ENCODE measurements at regions not wholly inside any gene's neighbourhood (a gene's known extent, or its start where the extent isn't known, plus 50 kb on each side); places are given as distances from the start of the nearest gene placed in this dataset.

GRCh38 chr10:27413831-27414348, 90.2 kb upstream of the RAB18 start:
- no peak overlapping the region for H3K4me3 ChIP-seq
- no peaks in the 10 kb centered on the region for H3K27me3 ChIP-seq (replicated peaks)
- H3K9me3 ChIP-seq (replicated peaks): no peaks in the 10 kb centered on the region
- no peaks in the 10 kb centered on the region for H3K36me3 ChIP-seq
- H3K27ac ChIP-seq: no peak overlapping the region
- no peaks in the 10 kb centered on the region for H3K4me1 ChIP-seq (replicated peaks)
- DNase-seq (ENCODE audit: low read depth in 1 of 2, low spot score in 2 of 2): no peak

- no peak for DNase-seq (ENCODE audit: low read depth in 1 of 2, low spot score in 2 of 2)
- Histone ChIP-seq H3K27ac (no peak overlapping the region), H3K36me3 (no peaks in the 10 kb centered on the region), H3K4me3 (no peak overlapping the region), H3K4me1 (replicated peaks) (no peaks in the 10 kb centered on the region), H3K9me3 (replicated peaks) (no peaks in the 10 kb centered on the region), H3K27me3 (replicated peaks) (no peaks in the 10 kb centered on the region)
These were observed 90.7 kb upstream of the RAB18 start for GRCh38 chr10:27413387-27413786.

- no peak for DNase-seq (ENCODE audit: low read depth in 1 of 2, low spot score in 2 of 2)
- H3K4me3 ChIP-seq: no peak overlapping the region
- H3K4me1 ChIP-seq (replicated peaks): no peaks in the 10 kb centered on the region
- H3K27ac ChIP-seq: no peak overlapping the region
- H3K36me3 ChIP-seq: no peaks in the 10 kb centered on the region
- no peaks in the 10 kb centered on the region for H3K9me3 ChIP-seq (replicated peaks)
- H3K27me3 ChIP-seq (replicated peaks): no peaks in the 10 kb centered on the region
These were observed 94.0 kb upstream of the RAB18 start for GRCh38 chr10:27410153-27410552.

GRCh38 chr10:27407271-27407670, 96.8 kb upstream of the RAB18 start:
- Histone ChIP-seq H3K4me3 (no peak overlapping the region), H3K4me1 (replicated peaks) (no peaks in the 10 kb centered on the region), H3K36me3 (no peaks in the 10 kb centered on the region), H3K9me3 (replicated peaks) (no peaks in the 10 kb centered on the region), H3K27ac (no peak overlapping the region), H3K27me3 (replicated peaks) (peaks cover 3% of the 10 kb centered on the region; the same call in 1 of the 2 replicates)
- DNase-seq (ENCODE audit: low read depth in 1 of 2, low spot score in 2 of 2): no peak

GRCh38 chr10:27399871-27400270, 104.2 kb upstream of the RAB18 start:
- Histone ChIP-seq H3K36me3 (no peaks in the 10 kb centered on the region), H3K9me3 (replicated peaks) (no peaks in the 10 kb centered on the region), H3K4me1 (replicated peaks) (no peaks in the 10 kb centered on the region), H3K4me3 (no peak overlapping the region), H3K27ac (no peak overlapping the region), H3K27me3 (replicated peaks) (peaks cover 3% of the 10 kb centered on the region; the same call in 1 of the 2 replicates)
- DNase-seq (ENCODE audit: low read depth in 1 of 2, low spot score in 2 of 2): no peak

- peaks cover 8% of the 10 kb centered on the region; the same call in 1 of the 2 replicates for H3K9me3 ChIP-seq (replicated peaks)
- no peaks in the 10 kb centered on the region for H3K36me3 ChIP-seq
- H3K27ac ChIP-seq: no peak overlapping the region
- no peaks in the 10 kb centered on the region for H3K27me3 ChIP-seq (replicated peaks)
- no peak for DNase-seq (ENCODE audit: low read depth in 1 of 2, low spot score in 2 of 2)
- H3K4me3 ChIP-seq: no peak overlapping the region
- H3K4me1 ChIP-seq (replicated peaks): no peaks in the 10 kb centered on the region
These were observed 110.1 kb upstream of the RAB18 start for GRCh38 chr10:27393961-27394360.

- DNase-seq (ENCODE audit: low read depth in 1 of 2, low spot score in 2 of 2): no peak
- 0 out of 2 replicates have a peak, but pooled peaks cover 5% of the 10 kb centered on the region for H3K27me3 ChIP-seq (replicated peaks)
- no peak overlapping the region for H3K4me3 ChIP-seq
- peaks cover 8% of the 10 kb centered on the region; the same call in 1 of the 2 replicates for H3K9me3 ChIP-seq (replicated peaks)
- H3K27ac ChIP-seq: no peak overlapping the region
- H3K36me3 ChIP-seq: no peaks in the 10 kb centered on the region
- no peaks in the 10 kb centered on the region for H3K4me1 ChIP-seq (replicated peaks)
These were observed 111.5 kb upstream of the RAB18 start for GRCh38 chr10:27392606-27393005.

- no peak for DNase-seq (ENCODE audit: low read depth in 1 of 2, low spot score in 2 of 2)
- Histone ChIP-seq H3K36me3 (no peaks in the 10 kb centered on the region), H3K27me3 (replicated peaks) (0 out of 2 replicates have a peak, but pooled peaks cover 5% of the 10 kb centered on the region), H3K9me3 (replicated peaks) (peaks cover 8% of the 10 kb centered on the region; the same call in 1 of the 2 replicates), H3K4me3 (no peak overlapping the region), H3K4me1 (replicated peaks) (no peaks in the 10 kb centered on the region), H3K27ac (no peak overlapping the region)
These were observed 112.2 kb upstream of the RAB18 start for GRCh38 chr10:27391916-27392315.

GRCh38 chr10:27391325-27391724, 112.8 kb upstream of the RAB18 start:
- H3K4me3 ChIP-seq: no peak overlapping the region
- H3K36me3 ChIP-seq: no peaks in the 10 kb centered on the region
- H3K4me1 ChIP-seq (replicated peaks): no peaks in the 10 kb centered on the region
- no peak overlapping the region for H3K27ac ChIP-seq
- H3K27me3 ChIP-seq (replicated peaks): 0 out of 2 replicates have a peak, but pooled peaks cover 5% of the 10 kb centered on the region
- peaks cover 8% of the 10 kb centered on the region; the same call in 1 of the 2 replicates for H3K9me3 ChIP-seq (replicated peaks)
- DNase-seq (ENCODE audit: low read depth in 1 of 2, low spot score in 2 of 2): no peak

GRCh38 chr10:27390681-27391080, 113.4 kb upstream of the RAB18 start:
- Histone ChIP-seq H3K4me1 (replicated peaks) (no peaks in the 10 kb centered on the region), H3K9me3 (replicated peaks) (peaks cover 8% of the 10 kb centered on the region; the same call in 1 of the 2 replicates), H3K27me3 (replicated peaks) (0 out of 2 replicates have a peak, but pooled peaks cover 5% of the 10 kb centered on the region), H3K4me3 (no peak overlapping the region), H3K27ac (no peak overlapping the region), H3K36me3 (no peaks in the 10 kb centered on the region)
- DNase-seq (ENCODE audit: low read depth in 1 of 2, low spot score in 2 of 2): no peak

- H3K4me3 ChIP-seq: no peak overlapping the region
- peaks cover 7% of the 10 kb centered on the region for H3K4me1 ChIP-seq (replicated peaks)
- no peak for DNase-seq (ENCODE audit: low read depth in 1 of 2, low spot score in 2 of 2)
- no peak overlapping the region for H3K27ac ChIP-seq
- H3K36me3 ChIP-seq: no peaks in the 10 kb centered on the region
- 0 out of 2 replicates have a peak, but pooled peaks cover 5% of the 10 kb centered on the region for H3K27me3 ChIP-seq (replicated peaks)
- H3K9me3 ChIP-seq (replicated peaks): peaks cover 8% of the 10 kb centered on the region; the same call in 1 of the 2 replicates
These were observed 115.2 kb upstream of the RAB18 start for GRCh38 chr10:27388761-27389399.

GRCh38 chr10:27383595-27384542, 120.2 kb upstream of the RAB18 start:
- H3K9me3 ChIP-seq (replicated peaks): no peaks in the 10 kb centered on the region
- H3K27ac ChIP-seq: no peak overlapping the region
- H3K27me3 ChIP-seq (replicated peaks): 0 out of 2 replicates have a peak, but pooled peaks cover 5% of the 10 kb centered on the region
- DNase-seq (ENCODE audit: low read depth in 1 of 2, low spot score in 2 of 2): peak in 1 of 2 experiments; percentile 63
- no peak overlapping the region for H3K4me3 ChIP-seq
- peaks cover 11% of the 10 kb centered on the region for H3K4me1 ChIP-seq (replicated peaks)
- no peaks in the 10 kb centered on the region for H3K36me3 ChIP-seq

GRCh38 chr10:27382176-27382575, 121.9 kb upstream of the RAB18 start:
- no peaks in the 10 kb centered on the region for H3K36me3 ChIP-seq
- H3K27me3 ChIP-seq (replicated peaks): no peaks in the 10 kb centered on the region
- H3K27ac ChIP-seq: no peak overlapping the region
- no peak overlapping the region for H3K4me3 ChIP-seq
- DNase-seq (ENCODE audit: low read depth in 1 of 2, low spot score in 2 of 2): no peak
- peaks cover 11% of the 10 kb centered on the region for H3K4me1 ChIP-seq (replicated peaks)
- no peaks in the 10 kb centered on the region for H3K9me3 ChIP-seq (replicated peaks)

All from SJSA1 (cell line).